Astrocyte (in vitro differentiated cells and primary cell): ENCODE measurements at regions not wholly inside any gene's neighbourhood (a gene's known extent, or its start where the extent isn't known, plus 50 kb on each side); places are given as distances from the start of the nearest gene placed in this dataset.

Experiments
- EZH2 ChIP-seq: IDR thresholded peaks from 2 replicates; pipeline ENCODE4 v1.6.1; 2012; ENCODE audit warnings: mild to moderate bottlenecking, low read length, inconsistent platforms; ENCODE audit not compliant: insufficient read depth
- TF ChIP-seq, protein P1 (sequence below): IDR thresholded peaks from 2 replicates; pipeline ENCODE4 v1.5.1; 2011; ENCODE audit warnings: low read depth, mild to moderate bottlenecking, inconsistent platforms, low read length, moderate library complexity; ENCODE audit not compliant: insufficient read depth

DNA sequence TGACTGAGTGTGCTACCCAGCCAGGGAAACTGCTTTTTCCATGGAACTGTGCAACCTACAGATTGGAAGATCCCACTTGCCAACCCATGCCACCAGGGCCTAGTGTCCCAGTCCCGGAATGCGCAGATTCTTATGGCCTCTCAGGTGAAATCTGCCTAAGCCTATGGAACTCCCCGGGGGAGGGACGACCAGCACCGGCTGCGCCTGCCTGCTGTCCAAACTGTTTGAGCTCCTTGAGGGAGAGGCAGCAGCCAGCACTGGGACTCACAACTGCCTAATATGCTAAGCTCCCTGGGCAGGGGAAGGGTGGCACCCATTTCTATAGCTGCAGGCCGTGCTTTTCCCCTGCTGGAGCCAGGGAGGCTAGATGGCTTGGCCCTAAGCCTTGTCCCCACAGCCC lies 92.5 kb upstream of the GZMB start:
- TF ChIP-seq, protein P1, sequence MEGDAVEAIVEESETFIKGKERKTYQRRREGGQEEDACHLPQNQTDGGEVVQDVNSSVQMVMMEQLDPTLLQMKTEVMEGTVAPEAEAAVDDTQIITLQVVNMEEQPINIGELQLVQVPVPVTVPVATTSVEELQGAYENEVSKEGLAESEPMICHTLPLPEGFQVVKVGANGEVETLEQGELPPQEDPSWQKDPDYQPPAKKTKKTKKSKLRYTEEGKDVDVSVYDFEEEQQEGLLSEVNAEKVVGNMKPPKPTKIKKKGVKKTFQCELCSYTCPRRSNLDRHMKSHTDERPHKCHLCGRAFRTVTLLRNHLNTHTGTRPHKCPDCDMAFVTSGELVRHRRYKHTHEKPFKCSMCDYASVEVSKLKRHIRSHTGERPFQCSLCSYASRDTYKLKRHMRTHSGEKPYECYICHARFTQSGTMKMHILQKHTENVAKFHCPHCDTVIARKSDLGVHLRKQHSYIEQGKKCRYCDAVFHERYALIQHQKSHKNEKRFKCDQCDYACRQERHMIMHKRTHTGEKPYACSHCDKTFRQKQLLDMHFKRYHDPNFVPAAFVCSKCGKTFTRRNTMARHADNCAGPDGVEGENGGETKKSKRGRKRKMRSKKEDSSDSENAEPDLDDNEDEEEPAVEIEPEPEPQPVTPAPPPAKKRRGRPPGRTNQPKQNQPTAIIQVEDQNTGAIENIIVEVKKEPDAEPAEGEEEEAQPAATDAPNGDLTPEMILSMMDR = no peak
- TF ChIP-seq EZH2 = no peak
